IPS DF 6.9 (cell line): ENCODE measurements at regions not wholly inside any gene's neighbourhood (a gene's known extent, or its start where the extent isn't known, plus 50 kb on each side); places are given as distances from the start of the nearest gene placed in this dataset.

Experiments used
- DNase-seq: peaks from one replicate; pipeline ENCODE4 v3.0.0-alpha.2; 2013; ENCODE audit warnings: low read depth, low spot score
- H3K27ac ChIP-seq: one replicate; pipeline ENCODE4 v1.5.1; 2013; ENCODE audit warnings: low read length, control low read depth
- H3K27me3 ChIP-seq: 2 replicates; pipeline ENCODE4 v1.6.1; 2013; ENCODE audit warnings: mild to moderate bottlenecking, low read length; ENCODE audit not compliant: control insufficient read depth, insufficient read depth
- H3K36me3 ChIP-seq: 2 replicates; pipeline ENCODE4 v1.6.1; 2013; ENCODE audit warnings: low read length; ENCODE audit not compliant: control insufficient read depth, insufficient read depth
- H3K4me1 ChIP-seq: 2 replicates; pipeline ENCODE4 v1.6.1; 2013; ENCODE audit warnings: low read length; ENCODE audit not compliant: control insufficient read depth, insufficient read depth
- H3K4me3 ChIP-seq: 2 replicates; pipeline ENCODE4 v1.5.1; 2013; ENCODE audit warnings: mild to moderate bottlenecking, low read length
- H3K9me3 ChIP-seq: 2 replicates; pipeline ENCODE4 v1.6.1; 2013; ENCODE audit warnings: low read length, inconsistent platforms; ENCODE audit not compliant: control insufficient read depth, insufficient read depth
- WGBS: extraction: QIAGEN DNeasy Blood & Tissue Kit; methylation state at CpG from one replicate; pipeline ENCODE4 v1.1.7; 2013; ENCODE audit warnings: mixed read lengths, missing lambda C conversion rate; ENCODE audit not compliant: insufficient read length, insufficient coverage; 5-methylcytosine and 5-hydroxymethylcytosine counted together

- no peaks in the 10 kb centered on the region for H3K27me3 ChIP-seq
- H3K9me3 ChIP-seq, result no peaks in the 10 kb centered on the region
- H3K27ac ChIP-seq, result no peak overlapping the region
- DNase-seq, result no peak
- WGBS, result no CpG with 5 or more reads among the region's 1 CpG
- no peaks in the 10 kb centered on the region for H3K36me3 ChIP-seq
- H3K4me1 ChIP-seq, result peaks cover 3% of the 10 kb centered on the region; the same call in 1 of the 2 replicates
- H3K4me3 ChIP-seq, result no peak overlapping the region
These were observed 68.4 kb upstream of the TNFSF4 start for GRCh38 chr1:173275496-173275895.

- no peaks in the 10 kb centered on the region for H3K36me3 ChIP-seq
- no peaks in the 10 kb centered on the region for H3K27me3 ChIP-seq
- H3K4me1 ChIP-seq, result peaks cover 3% of the 10 kb centered on the region; the same call in 1 of the 2 replicates
- no CpG with 5 or more reads among the region's 3 CpGs for WGBS
- H3K27ac ChIP-seq, result no peak overlapping the region
- no peaks in the 10 kb centered on the region for H3K9me3 ChIP-seq
- no peak overlapping the region for H3K4me3 ChIP-seq
- no peak for DNase-seq
These were observed 70.0 kb upstream of the TNFSF4 start for GRCh38 chr1:173276922-173277800.

GRCh38 chr1:173280899-173281660 lies 73.9 kb upstream of the TNFSF4 start:
- no peak overlapping the region for H3K4me3 ChIP-seq
- no peaks in the 10 kb centered on the region for H3K27me3 ChIP-seq
- H3K9me3 ChIP-seq, result no peaks in the 10 kb centered on the region
- no peak for DNase-seq
- no peak overlapping the region for H3K27ac ChIP-seq
- H3K4me1 ChIP-seq, result peaks cover 3% of the 10 kb centered on the region; the same call in 1 of the 2 replicates
- H3K36me3 ChIP-seq, result no peaks in the 10 kb centered on the region
- WGBS, result no CpG with 5 or more reads among the region's 7 CpGs

- no peaks in the 10 kb centered on the region for H3K27me3 ChIP-seq
These were observed 77.9 kb upstream of the TNFSF4 start for GRCh38 chr1:173285048-173285447.

GRCh38 chr1:173287785-173288184 lies 80.7 kb upstream of the TNFSF4 start:
- Histone ChIP-seq H3K4me3 (no peak overlapping the region), H3K4me1 (no peaks in the 10 kb centered on the region), H3K27ac (no peak overlapping the region), H3K9me3 (no peaks in the 10 kb centered on the region), H3K27me3 (no peaks in the 10 kb centered on the region), H3K36me3 (no peaks in the 10 kb centered on the region)
- no CpG with 5 or more reads among the region's 1 CpG for WGBS
- no peak for DNase-seq

More at GRCh38 chr1:173285048-173285447, 77.9 kb upstream of the TNFSF4 start:
- no peaks in the 10 kb centered on the region for H3K36me3 ChIP-seq
- no peak overlapping the region for H3K27ac ChIP-seq
- no peak for DNase-seq
- H3K9me3 ChIP-seq, result no peaks in the 10 kb centered on the region
- H3K4me1 ChIP-seq, result no peaks in the 10 kb centered on the region
- no peak overlapping the region for H3K4me3 ChIP-seq
- WGBS, result no CpG with 5 or more reads among the region's 3 CpGs

- Histone ChIP-seq H3K27ac (no peak overlapping the region), H3K9me3 (no peaks in the 10 kb centered on the region), H3K4me3 (no peak overlapping the region), H3K27me3 (no peaks in the 10 kb centered on the region), H3K36me3 (no peaks in the 10 kb centered on the region), H3K4me1 (no peaks in the 10 kb centered on the region)
- DNase-seq, result no peak
- WGBS, result no CpG with 5 or more reads among the region's 1 CpG
These were observed 86.6 kb upstream of the TNFSF4 start for GRCh38 chr1:173293756-173294155.

GRCh38 chr1:173294843-173295242 lies 87.7 kb upstream of the TNFSF4 start:
- Histone ChIP-seq H3K36me3 (no peaks in the 10 kb centered on the region), H3K9me3 (no peaks in the 10 kb centered on the region), H3K4me3 (no peak overlapping the region), H3K27me3 (no peaks in the 10 kb centered on the region), H3K27ac (no peak overlapping the region), H3K4me1 (no peaks in the 10 kb centered on the region)
- DNase-seq, result no peak
- no CpG with 5 or more reads among the region's 2 CpGs for WGBS

- Histone ChIP-seq H3K9me3 (no peaks in the 10 kb centered on the region), H3K27me3 (no peaks in the 10 kb centered on the region), H3K4me3 (no peak overlapping the region), H3K4me1 (no peaks in the 10 kb centered on the region), H3K36me3 (no peaks in the 10 kb centered on the region), H3K27ac (no peak overlapping the region)
- WGBS, result no CpG with 5 or more reads among the region's 1 CpG
- DNase-seq, result no peak
These were observed 88.3 kb upstream of the TNFSF4 start for GRCh38 chr1:173295391-173295790.

GRCh38 chr1:173295995-173296394 lies 88.9 kb upstream of the TNFSF4 start:
- no peaks in the 10 kb centered on the region for H3K4me1 ChIP-seq
- no peaks in the 10 kb centered on the region for H3K27me3 ChIP-seq
- H3K9me3 ChIP-seq, result no peaks in the 10 kb centered on the region
- no peak overlapping the region for H3K4me3 ChIP-seq
- WGBS, result no CpG with 5 or more reads among the region's 1 CpG
- H3K36me3 ChIP-seq, result no peaks in the 10 kb centered on the region
- no peak for DNase-seq
- no peak overlapping the region for H3K27ac ChIP-seq

GRCh38 chr1:173297798-173298391 lies 90.8 kb upstream of the TNFSF4 start:
- H3K36me3 ChIP-seq, result no peaks in the 10 kb centered on the region
- no peak for DNase-seq
- no peaks in the 10 kb centered on the region for H3K9me3 ChIP-seq
- no peaks in the 10 kb centered on the region for H3K27me3 ChIP-seq
- H3K4me3 ChIP-seq, result no peak overlapping the region
- no peaks in the 10 kb centered on the region for H3K4me1 ChIP-seq
- no CpG with 5 or more reads among the region's 4 CpGs for WGBS
- H3K27ac ChIP-seq, result no peak overlapping the region
